Activated CD4-positive, alpha-beta T cell treated with anti-CD3 and anti-CD28 coated beads, Interleukin-2, amount 50 U/mL, for 24 hours (primary cell): ENCODE measurements at regions not wholly inside any gene's neighbourhood (a gene's known extent, or its start where the extent isn't known, plus 50 kb on each side); places are given as distances from the start of the nearest gene placed in this dataset.

Source experiments
- DNase-seq, 2 donors: peaks; one replicate each; pipeline ENCODE4 v3.0.0-alpha.2; 2020; ENCODE audit warnings: low read depth in 1 of 2, low spot score in 1 of 2

- no peak for DNase-seq
These were observed 701.1 kb upstream of the KLHL29 start for GRCh38 chr2:22683914-22684313.

DNA sequence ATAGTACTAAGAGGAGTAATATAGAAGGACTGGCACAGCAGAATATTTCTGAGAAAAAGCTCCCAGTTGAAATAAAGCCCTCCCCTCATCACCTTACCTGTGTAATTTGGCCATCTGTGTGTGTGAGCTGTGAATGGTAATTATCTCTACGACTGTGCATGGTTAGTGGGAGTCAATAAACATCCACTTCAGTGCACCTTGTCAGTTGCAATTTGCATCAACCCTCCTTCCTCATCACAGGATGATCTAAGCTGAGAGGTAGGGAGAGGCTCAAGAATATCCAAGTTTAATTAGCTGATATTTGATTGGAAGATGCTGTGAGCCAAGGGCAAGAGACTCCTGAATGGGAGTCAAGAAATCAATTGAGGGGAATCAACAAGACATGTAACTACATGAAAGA is 694.9 kb upstream of the KLHL29 start:
- no peak for DNase-seq

DNA sequence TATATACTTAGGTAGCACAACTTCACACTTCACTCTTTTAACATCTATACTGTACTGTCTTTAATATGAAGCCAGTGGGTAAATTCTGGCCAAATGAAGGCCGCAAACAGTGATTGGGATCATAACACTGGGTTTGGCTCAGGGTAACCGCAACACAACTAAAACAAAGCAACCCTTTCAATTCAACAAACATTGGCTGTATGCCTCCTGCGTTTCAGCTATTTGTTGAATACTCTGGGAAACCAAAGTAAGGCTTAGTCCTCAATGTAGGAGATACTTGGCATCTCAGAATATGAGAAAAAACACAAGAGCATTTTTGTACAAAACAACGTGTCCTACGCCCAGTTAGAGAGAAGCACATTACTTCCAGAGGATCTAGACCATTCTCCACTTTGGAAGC is 693.3 kb upstream of the KLHL29 start:
- DNase-seq, result no peak

GRCh38 chr2:22692746-22693145 is 692.2 kb upstream of the KLHL29 start:
- no peak for DNase-seq

- DNase-seq, result no peak
These were observed 690.7 kb upstream of the KLHL29 start for GRCh38 chr2:22694300-22694699.

DNA sequence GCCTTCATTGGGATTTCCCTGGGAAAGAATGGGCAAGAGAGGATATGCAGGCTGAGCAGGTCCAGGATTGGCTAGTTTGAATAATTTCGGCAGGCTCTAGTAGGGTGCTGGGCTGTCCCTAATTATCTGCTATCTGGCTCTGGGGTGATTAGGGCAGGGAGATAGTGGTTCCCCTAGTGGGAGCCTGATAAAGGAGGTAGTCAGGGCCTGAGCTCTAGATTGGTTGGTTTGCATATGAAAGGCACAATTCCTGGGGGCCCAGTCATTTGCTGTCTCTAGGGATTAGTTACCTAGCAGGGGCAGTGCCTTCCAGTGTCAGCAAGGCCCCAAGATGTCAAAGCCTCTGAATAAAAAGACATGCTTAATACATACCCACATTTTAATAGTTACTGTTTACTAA is 690.1 kb upstream of the KLHL29 start:
- DNase-seq, result no peak

DNA sequence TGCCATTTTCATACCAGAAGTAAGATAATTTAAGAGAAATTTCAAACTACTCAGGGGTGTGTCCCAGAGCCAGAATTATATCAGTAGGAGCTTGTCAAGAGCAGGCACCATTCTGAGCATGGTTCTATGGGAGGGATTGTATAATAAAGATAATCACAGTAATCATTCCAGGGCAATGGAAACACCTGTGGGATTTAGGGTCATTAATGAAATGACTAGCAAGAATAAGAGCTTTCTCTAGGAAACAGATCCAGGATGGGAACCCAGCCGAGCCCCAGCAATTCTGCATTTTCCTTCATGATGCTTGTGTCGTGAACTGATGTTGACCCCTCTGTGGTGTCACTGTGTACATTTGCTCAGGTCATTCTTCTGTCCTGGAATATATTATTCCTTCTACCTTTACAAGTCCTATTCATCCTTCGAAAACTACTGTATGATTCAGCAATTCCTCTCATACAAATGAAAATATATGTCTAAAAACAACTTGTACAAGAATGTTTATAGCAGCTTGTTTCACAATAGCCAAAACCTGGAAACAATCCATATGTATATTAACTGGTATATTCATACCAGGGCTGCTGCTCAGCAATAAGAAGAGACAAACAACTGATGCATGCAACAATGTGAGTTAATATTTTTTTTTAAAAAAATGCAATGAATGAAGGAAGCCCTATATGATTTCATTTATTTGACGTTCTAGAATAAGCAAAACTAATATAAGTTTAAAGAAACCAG is 687.8 kb upstream of the KLHL29 start:
- no peak for DNase-seq

DNA sequence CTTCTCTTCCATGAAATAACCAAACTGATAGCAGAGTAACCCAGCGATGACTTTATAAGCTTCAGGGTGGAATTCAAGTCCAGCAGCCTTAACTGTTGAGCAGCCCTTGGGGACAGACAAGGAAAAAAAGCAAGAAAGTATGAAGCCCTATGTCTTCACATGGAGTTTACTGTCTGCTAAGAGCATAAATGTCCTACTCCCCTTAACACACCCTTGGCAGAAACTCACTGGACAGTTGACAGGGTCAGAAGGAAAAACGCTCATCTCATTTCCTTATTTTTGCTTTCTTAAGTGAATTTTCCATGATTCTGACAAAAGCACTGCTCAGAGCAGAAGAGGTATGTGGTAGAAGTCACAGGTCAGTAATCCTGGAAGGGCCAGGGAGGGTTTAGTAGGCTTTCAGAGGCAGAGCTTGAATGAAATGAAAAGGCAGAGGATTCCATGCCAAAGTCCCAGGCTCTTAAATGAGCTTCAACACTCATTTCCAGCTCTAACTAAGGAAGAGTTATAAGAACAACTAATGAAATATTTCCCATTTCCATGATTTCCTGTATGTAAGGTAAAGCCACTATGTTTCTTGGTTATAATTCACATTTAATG is 683.3 kb upstream of the KLHL29 start:
- no peak for DNase-seq

GRCh38 chr2:22703286-22703920 is 681.6 kb upstream of the KLHL29 start:
- no peak for DNase-seq

- no peak for DNase-seq
These were observed 665.6 kb upstream of the KLHL29 start for GRCh38 chr2:22719396-22719795.

DNA sequence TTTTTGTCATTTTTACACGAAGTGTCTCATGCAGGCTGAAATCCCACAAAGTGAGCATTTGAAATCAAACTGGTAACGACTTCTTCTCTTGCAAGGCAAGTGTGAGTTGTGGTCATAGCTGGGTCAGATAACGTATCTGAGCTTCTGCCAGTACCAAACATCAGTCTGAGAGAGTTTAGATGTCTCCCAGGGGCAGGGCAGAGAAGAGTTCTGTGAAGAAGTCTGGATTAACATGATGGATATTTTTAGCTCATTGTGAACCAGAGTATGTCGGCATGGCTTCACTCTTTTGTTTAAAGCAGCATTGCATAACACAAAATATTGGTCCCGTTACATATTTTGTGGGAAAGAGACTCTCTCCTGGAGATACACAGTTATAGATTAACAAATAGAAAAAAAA is 655.5 kb upstream of the KLHL29 start:
- no peak for DNase-seq

GRCh38 chr2:22734373-22735045 is 650.5 kb upstream of the KLHL29 start:
- no peak for DNase-seq

- no peak for DNase-seq
These were observed 647.8 kb upstream of the KLHL29 start for GRCh38 chr2:22737144-22737543.

- DNase-seq, result no peak
These were observed 643.8 kb upstream of the KLHL29 start for GRCh38 chr2:22741216-22741615.

GRCh38 chr2:22748909-22749308 is 636.1 kb upstream of the KLHL29 start:
- DNase-seq, result no peak

- no peak for DNase-seq
These were observed 631.5 kb upstream of the KLHL29 start for GRCh38 chr2:22753476-22753875.

DNA sequence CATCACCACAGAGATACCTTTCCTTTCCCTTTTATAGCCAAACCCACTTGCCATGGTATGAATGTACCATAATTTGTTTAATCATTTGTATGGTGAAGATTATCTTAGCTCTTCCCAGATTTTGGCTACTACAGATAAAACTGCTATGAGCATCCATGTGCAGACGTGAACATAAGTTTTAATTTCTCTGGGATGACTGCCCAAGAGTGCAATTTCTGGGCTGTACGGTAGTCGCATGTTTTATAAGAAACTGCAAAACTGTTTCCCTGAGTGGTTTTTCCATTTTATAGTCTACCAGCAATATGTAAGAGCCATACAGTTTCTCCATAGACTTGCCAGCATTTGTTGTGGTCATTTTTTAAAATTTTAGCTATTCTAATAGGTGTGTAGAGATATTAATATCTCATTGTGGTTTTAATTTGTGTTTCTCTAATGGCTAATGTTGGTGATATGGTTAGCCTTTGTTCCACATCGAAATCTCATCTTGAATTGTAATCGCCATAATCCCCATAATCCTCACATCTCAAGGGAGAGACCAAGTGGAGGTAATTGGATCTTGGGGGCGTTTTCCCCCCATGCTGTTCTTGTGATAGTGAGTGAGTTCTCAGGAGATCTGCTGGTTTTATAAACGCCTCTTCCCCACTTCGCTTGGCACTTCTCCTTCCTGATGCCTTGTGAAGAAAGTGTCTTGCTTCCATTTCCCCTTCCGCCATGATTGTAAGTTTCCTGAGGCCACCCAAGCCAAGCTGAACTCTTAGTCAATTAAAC is 628.5 kb upstream of the KLHL29 start:
- no peak for DNase-seq

DNA sequence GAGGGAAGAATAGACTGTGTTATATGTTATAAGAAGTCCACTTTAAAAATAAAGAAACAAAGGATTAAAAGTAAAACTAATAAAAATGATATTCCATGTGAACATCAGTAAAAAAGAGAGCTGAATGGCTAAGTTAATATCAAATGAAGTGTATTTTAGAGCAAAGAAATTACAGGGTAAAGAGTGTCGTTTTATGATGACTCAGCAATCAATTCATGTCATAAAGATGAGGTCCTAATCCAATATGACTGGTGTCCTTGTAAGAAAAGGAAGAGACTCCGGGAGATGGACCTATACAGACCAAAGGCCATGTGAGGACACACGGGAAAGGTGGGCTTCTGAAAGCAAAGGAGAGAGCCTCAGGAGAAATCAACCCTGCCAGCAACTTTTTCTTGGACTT is 615.5 kb upstream of the KLHL29 start:
- DNase-seq, result no peak

GRCh38 chr2:22784566-22784965 is 600.4 kb upstream of the KLHL29 start:
- DNase-seq, result no peak

GRCh38 chr2:22786817-22787216 is 598.2 kb upstream of the KLHL29 start:
- DNase-seq, result no peak

DNA sequence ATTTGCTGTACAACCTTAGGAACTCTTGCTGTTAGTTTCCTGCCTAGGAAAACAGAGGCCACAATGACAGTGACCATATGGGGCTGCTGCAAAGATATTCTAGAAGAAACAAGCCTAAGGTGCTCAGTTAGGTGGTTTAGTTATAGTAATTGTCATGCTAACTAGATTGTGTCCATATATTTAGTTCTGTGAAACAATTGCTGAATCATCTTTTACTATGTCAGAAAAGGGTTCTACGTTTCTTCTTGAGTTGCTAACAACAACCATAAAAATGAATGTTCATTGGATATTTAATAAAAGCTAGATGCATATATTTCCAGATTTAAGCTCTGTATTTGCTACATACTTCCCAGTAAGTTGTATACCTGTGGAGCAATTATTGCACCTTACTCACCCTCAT is 597.2 kb upstream of the KLHL29 start:
- no peak for DNase-seq
